CD8-positive, alpha-beta memory T cell (primary cell): ENCODE measurements at regions not wholly inside any gene's neighbourhood (a gene's known extent, or its start where the extent isn't known, plus 50 kb on each side); places are given as distances from the start of the nearest gene placed in this dataset.

Experiments
- CTCF ChIA-PET: fragments of 350-600 bp; sonication (Branson Sonifier 250); formaldehyde crosslinking; loops from one replicate; lab custom pipeline; 2021; ENCODE audit warnings: antibody characterized with exemption; lab: Charles Lee
- POLR2A ChIA-PET: fragments of 350-600 bp; sonication (Branson Sonifier 250); formaldehyde crosslinking; loops from one replicate; lab custom pipeline; 2021; ENCODE audit warnings: antibody characterized with exemption; lab: Charles Lee
- DNase-seq, 5 donors: peaks; one replicate each; pipeline versions ENCODE4 v3.0.0 to v3.0.0-alpha.2; 2020 to 2022; ENCODE audit warnings: mixed read lengths in 1 of 5
- H3K27ac ChIP-seq: one replicate; pipeline ENCODE4 v1.7.0; 2013; ENCODE audit warnings: low read depth, mild to moderate bottlenecking, low read length, moderate library complexity
- H3K27me3 ChIP-seq: 2 replicates; pipeline ENCODE4 v1.7.0; 2013; ENCODE audit warnings: low read length, mild to moderate bottlenecking; ENCODE audit not compliant: insufficient read depth, poor library complexity, severe bottlenecking
- H3K36me3 ChIP-seq: 2 replicates; pipeline ENCODE4 v1.7.0; 2013; ENCODE audit warnings: mild to moderate bottlenecking, low read length, moderate library complexity; ENCODE audit not compliant: insufficient read depth
- H3K4me1 ChIP-seq: 2 replicates; pipeline ENCODE4 v1.7.0; 2013; ENCODE audit warnings: mild to moderate bottlenecking, low read length, moderate library complexity; ENCODE audit not compliant: insufficient read depth
- H3K4me3 ChIP-seq: 2 replicates; pipeline ENCODE4 v1.7.0; 2013; ENCODE audit warnings: mild to moderate bottlenecking, low read length
- H3K9me3 ChIP-seq: 2 replicates; pipeline ENCODE4 v1.7.0; 2013; ENCODE audit warnings: mild to moderate bottlenecking, low read length
- H3K27ac Mint-ChIP-seq, 8 donors: one replicate each; pipeline ENCODE4 v1.8.0; 2020 to 2021; ENCODE audit warnings: mixed read lengths in 8 of 8, mild to moderate bottlenecking in 6 of 8, inconsistent platforms in 3 of 8, moderate library complexity in 3 of 8
- H3K27me3 Mint-ChIP-seq, 2 donors: one replicate each; pipeline ENCODE4 v1.8.0; 2020 to 2021; ENCODE audit warnings: mixed read lengths in 2 of 2, mild to moderate bottlenecking in 1 of 2, moderate library complexity in 1 of 2
- H3K36me3 Mint-ChIP-seq, 3 donors: one replicate each; pipeline ENCODE4 v1.8.0; 2020 to 2021; ENCODE audit warnings: mixed read lengths in 3 of 3, inconsistent platforms in 1 of 3, mild to moderate bottlenecking in 1 of 3
- H3K4me1 Mint-ChIP-seq, 3 donors: one replicate each; pipeline ENCODE4 v1.8.0; 2020 to 2021; ENCODE audit warnings: mixed read lengths in 3 of 3, inconsistent platforms in 1 of 3, mild to moderate bottlenecking in 1 of 3
- H3K4me3 Mint-ChIP-seq, 7 donors: one replicate each; pipeline ENCODE4 v1.8.0; 2020 to 2021; ENCODE audit warnings: mixed read lengths in 7 of 7, mild to moderate bottlenecking in 6 of 7, moderate library complexity in 4 of 7, inconsistent platforms in 2 of 7
- H3K9me3 Mint-ChIP-seq, 5 donors: one replicate each; pipeline ENCODE4 v1.8.0; 2020 to 2022; ENCODE audit warnings: mixed read lengths in 5 of 5, mild to moderate bottlenecking in 3 of 5, moderate library complexity in 2 of 5, inconsistent platforms in 1 of 5

DNA sequence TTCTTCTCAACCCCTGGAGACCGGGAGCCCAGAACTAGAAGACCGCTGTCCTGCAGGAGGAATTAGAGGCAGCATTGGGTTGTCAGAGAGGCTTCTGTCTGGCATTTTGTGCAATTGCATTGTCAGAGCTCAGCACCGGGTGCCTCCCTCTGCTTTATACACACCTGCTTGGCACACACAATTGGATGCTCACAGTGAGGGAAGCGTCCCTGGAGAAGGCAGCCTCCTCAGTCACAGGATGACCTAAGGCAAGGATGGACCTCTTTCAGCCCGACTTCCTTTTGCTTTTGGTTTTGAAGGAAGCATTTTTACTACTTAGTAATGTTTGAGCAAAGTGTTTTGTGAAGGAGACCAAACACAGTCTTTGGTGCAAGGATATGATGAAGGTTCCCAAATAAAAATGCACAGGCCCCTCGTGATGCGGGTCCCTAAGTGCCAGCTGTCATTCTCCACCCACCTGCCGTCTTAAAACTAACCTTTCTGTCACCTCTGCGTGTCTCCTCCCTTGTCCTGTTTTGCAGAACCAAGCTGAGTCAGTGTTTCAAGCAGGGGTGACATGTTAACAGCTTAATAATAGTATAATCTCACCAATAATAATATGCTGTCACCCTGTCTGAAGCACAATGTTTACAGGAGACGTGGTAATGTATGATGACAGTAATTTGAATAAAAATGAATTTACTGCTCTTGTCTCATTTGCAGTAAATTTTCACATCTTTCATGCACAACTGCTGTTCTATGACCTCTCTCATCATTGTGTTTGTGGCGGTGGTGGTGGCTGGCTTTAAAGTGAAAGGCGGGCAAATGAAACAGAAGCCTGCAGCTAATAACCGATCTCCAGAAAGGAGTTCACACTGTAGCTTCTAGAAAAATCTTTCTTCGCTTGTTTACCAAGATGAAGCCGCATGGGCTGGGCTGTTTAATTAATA, 430.2 kb upstream of the MKI67 start:
- Mint-ChIP-seq H3K4me1 (no peaks in the 10 kb centered on the region), H3K27ac (no peak overlapping the region), H3K4me3 (no peak overlapping the region), H3K27me3 (peaks cover 0 to 3% of the 10 kb centered on the region in 2 donors), H3K36me3 (no peaks in the 10 kb centered on the region), H3K9me3 (peaks cover 0 to 10% (median 0%) of the 10 kb centered on the region in 5 donors)
- no peaks in the 10 kb centered on the region for H3K4me1 ChIP-seq
- ChIA-PET POLR2A (no interaction called here), CTCF (no interaction called here)
- H3K36me3 ChIP-seq, result no peaks in the 10 kb centered on the region
- H3K27me3 ChIP-seq, result no peaks in the 10 kb centered on the region
- no peak overlapping the region for H3K4me3 ChIP-seq
- DNase-seq, result no peak
- H3K27ac ChIP-seq, result no peak overlapping the region
- H3K9me3 ChIP-seq, result no peaks in the 10 kb centered on the region

DNA sequence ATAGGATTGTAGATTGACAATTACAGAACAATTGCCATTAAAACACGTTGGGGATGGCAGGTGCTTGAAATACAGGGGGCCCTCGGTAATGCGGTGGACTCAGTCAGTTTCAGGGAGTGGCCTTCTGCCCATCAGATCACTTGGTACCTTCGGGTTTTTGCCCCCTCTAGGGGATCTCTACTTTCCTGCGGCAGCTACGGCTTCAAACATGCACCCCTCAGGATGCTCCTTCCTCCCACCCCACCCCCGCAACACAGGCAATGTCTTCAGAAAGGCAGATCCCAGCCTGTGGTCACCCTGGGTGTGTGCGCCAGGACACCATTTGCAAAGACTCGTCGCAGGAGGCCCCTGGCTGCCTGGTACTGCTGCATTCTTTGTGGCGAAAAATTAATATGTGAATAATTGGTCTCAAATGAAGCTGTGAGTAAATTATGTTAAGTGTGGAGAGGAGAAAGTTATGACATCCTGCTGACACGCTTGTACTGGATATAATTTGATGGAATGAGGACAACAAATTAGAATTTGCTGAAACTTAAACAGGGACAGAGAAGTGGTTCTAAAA, 431.0 kb upstream of the MKI67 start:
- Histone ChIP-seq H3K4me3 (no peak overlapping the region), H3K36me3 (no peaks in the 10 kb centered on the region), H3K9me3 (no peaks in the 10 kb centered on the region), H3K4me1 (no peaks in the 10 kb centered on the region), H3K27ac (no peak overlapping the region), H3K27me3 (no peaks in the 10 kb centered on the region)
- no peak overlapping the region for H3K4me3 Mint-ChIP-seq
- peaks cover 0 to 10% (median 0%) of the 10 kb centered on the region in 5 donors for H3K9me3 Mint-ChIP-seq
- no peak for DNase-seq
- peaks cover 3% of the 10 kb centered on the region in 2 donors for H3K27me3 Mint-ChIP-seq
- H3K4me1 Mint-ChIP-seq, result no peaks in the 10 kb centered on the region
- H3K27ac Mint-ChIP-seq, result no peak overlapping the region
- H3K36me3 Mint-ChIP-seq, result no peaks in the 10 kb centered on the region
- POLR2A ChIA-PET, result no interaction called here
- CTCF ChIA-PET, result no interaction called here

DNA sequence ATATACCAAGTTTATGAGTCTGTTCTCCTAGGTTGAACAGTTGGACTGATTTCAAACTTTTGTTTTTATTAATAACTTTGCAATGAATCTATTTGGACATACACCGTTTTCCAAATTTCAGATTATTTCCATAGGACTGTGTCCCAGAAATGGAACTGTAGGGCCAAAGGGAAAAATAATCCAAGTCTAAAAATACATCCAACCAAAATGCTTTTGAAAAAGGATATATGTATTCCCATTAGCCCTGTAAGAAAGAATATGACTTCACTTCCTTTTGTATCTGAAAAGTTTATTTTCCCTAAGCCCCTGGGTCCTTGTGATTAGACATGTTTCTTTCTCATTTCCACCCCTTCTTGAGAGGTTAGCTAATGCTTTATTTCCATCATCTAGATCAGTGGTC, 434.2 kb upstream of the MKI67 start:
- H3K27ac ChIP-seq, result no peak overlapping the region
- no peaks in the 10 kb centered on the region for H3K36me3 ChIP-seq
- no peak for DNase-seq
- no peaks in the 10 kb centered on the region for H3K9me3 ChIP-seq
- POLR2A ChIA-PET, result no interaction called here
- no peak overlapping the region for H3K4me3 ChIP-seq
- H3K36me3 Mint-ChIP-seq, result no peaks in the 10 kb centered on the region
- H3K27me3 ChIP-seq, result no peaks in the 10 kb centered on the region
- no peaks in the 10 kb centered on the region for H3K4me1 Mint-ChIP-seq
- H3K4me1 ChIP-seq, result no peaks in the 10 kb centered on the region
- H3K27ac Mint-ChIP-seq, result no peak overlapping the region
- H3K4me3 Mint-ChIP-seq, result no peak overlapping the region
- CTCF ChIA-PET, result no interaction called here
- peaks cover 3% of the 10 kb centered on the region in 2 donors for H3K27me3 Mint-ChIP-seq
- peaks cover 0 to 8% (median 0%) of the 10 kb centered on the region in 5 donors for H3K9me3 Mint-ChIP-seq

DNA sequence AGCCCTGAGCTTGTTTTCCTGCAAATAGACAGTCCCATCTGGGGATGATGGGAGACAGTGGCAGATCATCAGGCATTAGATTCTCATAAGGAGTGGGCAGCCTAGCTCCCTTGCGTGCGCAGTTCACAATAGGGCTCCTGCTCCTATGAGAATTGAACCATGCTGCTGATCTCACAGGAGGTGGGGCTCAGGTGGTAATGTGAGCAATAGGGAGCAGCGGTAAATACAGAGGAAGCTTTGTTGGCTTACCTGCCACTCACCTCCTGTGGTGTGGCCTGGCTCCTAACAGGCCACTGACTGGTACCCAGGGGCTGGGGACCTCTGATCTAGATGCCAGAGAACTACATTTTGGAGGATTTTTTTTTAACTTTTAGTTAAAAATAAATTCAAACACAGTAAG, 434.8 kb upstream of the MKI67 start:
- H3K4me1 ChIP-seq, result no peaks in the 10 kb centered on the region
- Mint-ChIP-seq H3K36me3 (no peaks in the 10 kb centered on the region), H3K4me1 (no peaks in the 10 kb centered on the region), H3K4me3 (no peak overlapping the region), H3K9me3 (peaks cover 0 to 8% (median 0%) of the 10 kb centered on the region in 5 donors), H3K27ac (no peak overlapping the region), H3K27me3 (peaks cover 3% of the 10 kb centered on the region in 2 donors)
- H3K9me3 ChIP-seq, result no peaks in the 10 kb centered on the region
- no peaks in the 10 kb centered on the region for H3K27me3 ChIP-seq
- no peak for DNase-seq
- no peak overlapping the region for H3K27ac ChIP-seq
- no peak overlapping the region for H3K4me3 ChIP-seq
- ChIA-PET POLR2A (no interaction called here), CTCF (no interaction called here)
- H3K36me3 ChIP-seq, result no peaks in the 10 kb centered on the region

DNA sequence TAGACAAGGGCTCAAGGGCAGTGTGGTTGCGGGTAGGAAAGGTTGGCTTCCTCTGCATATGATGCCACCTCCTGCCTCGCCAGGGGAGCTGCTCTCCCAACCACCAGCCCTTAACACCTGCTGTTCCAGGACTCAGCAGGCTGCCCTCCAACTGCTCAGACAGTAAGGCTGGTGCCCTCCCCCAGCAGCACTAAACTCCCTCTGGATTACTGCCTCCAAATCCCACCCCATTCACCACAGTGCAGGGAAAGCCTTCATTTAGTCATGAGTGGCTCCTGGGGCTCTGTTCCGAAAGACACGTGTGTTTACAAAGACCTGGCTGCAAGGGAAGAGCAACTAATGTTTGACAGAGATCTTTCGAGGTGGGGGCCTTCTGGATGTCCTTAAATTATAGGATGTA, 437.2 kb upstream of the MKI67 start:
- no peak overlapping the region for H3K27ac Mint-ChIP-seq
- Histone ChIP-seq H3K36me3 (no peaks in the 10 kb centered on the region), H3K4me3 (no peak overlapping the region), H3K27me3 (no peaks in the 10 kb centered on the region), H3K9me3 (no peaks in the 10 kb centered on the region), H3K27ac (no peak overlapping the region), H3K4me1 (no peaks in the 10 kb centered on the region)
- no peaks in the 10 kb centered on the region for H3K4me1 Mint-ChIP-seq
- ChIA-PET CTCF (no interaction called here), POLR2A (no interaction called here)
- peaks cover 2 to 3% of the 10 kb centered on the region in 2 donors for H3K27me3 Mint-ChIP-seq
- no peaks in the 10 kb centered on the region for H3K36me3 Mint-ChIP-seq
- DNase-seq, result no peak
- no peak overlapping the region for H3K4me3 Mint-ChIP-seq
- H3K9me3 Mint-ChIP-seq, result peaks cover 0 to 5% (median 0%) of the 10 kb centered on the region in 5 donors

DNA sequence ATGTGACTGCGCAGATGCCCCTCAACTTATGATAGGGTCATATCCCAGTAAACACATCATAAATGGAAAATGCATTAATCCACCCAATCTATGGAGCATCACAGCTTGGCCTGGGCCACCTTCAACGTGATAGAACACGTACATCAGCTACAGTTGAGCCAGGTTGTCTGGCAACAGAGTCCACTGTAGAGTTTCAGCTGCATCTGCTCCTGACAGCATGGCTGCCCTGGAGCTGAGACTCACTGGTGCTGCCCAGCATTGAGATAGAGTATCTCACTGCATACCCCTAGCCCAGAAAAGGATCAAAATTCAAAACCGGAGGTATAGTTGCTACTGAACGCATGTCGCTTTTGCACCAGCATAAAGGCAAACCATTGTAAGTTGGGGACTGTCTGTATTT, 437.7 kb upstream of the MKI67 start:
- no peak for DNase-seq
- H3K4me1 Mint-ChIP-seq, result no peaks in the 10 kb centered on the region
- Histone ChIP-seq H3K36me3 (no peaks in the 10 kb centered on the region), H3K27ac (no peak overlapping the region), H3K4me1 (no peaks in the 10 kb centered on the region), H3K27me3 (no peaks in the 10 kb centered on the region), H3K4me3 (no peak overlapping the region), H3K9me3 (no peaks in the 10 kb centered on the region)
- H3K27me3 Mint-ChIP-seq, result peaks cover 2 to 3% of the 10 kb centered on the region in 2 donors
- ChIA-PET CTCF (no interaction called here), POLR2A (no interaction called here)
- H3K27ac Mint-ChIP-seq, result no peak overlapping the region
- H3K9me3 Mint-ChIP-seq, result peaks cover 0 to 5% (median 0%) of the 10 kb centered on the region in 5 donors
- no peaks in the 10 kb centered on the region for H3K36me3 Mint-ChIP-seq
- no peak overlapping the region for H3K4me3 Mint-ChIP-seq

DNA sequence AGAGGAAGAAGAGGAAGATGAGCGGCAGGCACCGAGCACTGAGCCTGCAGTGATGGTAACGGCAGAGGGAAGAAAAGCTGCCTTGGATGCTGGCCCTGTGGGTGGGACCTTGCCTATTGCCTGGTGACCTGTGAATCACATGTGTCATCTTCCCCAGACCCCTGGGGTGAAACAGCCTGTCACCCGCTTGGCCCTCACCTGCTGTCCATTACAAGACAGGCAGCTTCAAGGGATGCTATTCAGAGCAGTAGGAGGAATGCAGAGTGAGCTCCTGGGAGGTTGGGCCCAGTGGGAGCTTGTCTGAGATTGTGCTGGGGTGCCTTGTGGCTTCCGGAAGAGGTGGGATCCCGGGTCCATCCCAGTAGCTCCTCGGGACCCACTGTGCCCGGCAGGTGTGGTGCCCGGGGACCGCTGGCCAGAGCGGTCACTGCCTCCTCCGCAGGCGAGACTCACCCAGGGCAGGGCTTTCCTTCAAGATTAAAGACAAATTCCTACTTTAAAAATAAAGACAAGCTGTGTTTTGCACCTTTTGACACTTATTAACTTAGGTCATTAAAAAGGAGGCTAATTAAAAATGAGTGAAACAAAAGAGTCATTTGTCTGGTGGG, 440.2 kb upstream of the MKI67 start:
- Mint-ChIP-seq H3K36me3 (no peaks in the 10 kb centered on the region), H3K4me1 (no peaks in the 10 kb centered on the region), H3K27ac (no peak overlapping the region), H3K4me3 (no peak overlapping the region), H3K9me3 (peaks cover 0 to 2% (median 0%) of the 10 kb centered on the region in 5 donors), H3K27me3 (peaks cover 3 to 4% of the 10 kb centered on the region in 2 donors)
- Histone ChIP-seq H3K9me3 (no peaks in the 10 kb centered on the region), H3K4me1 (no peaks in the 10 kb centered on the region), H3K27me3 (no peaks in the 10 kb centered on the region), H3K36me3 (no peaks in the 10 kb centered on the region), H3K27ac (no peak overlapping the region), H3K4me3 (no peak overlapping the region)
- POLR2A ChIA-PET, result no interaction called here
- CTCF ChIA-PET, result no interaction called here
- DNase-seq, result no peak

DNA sequence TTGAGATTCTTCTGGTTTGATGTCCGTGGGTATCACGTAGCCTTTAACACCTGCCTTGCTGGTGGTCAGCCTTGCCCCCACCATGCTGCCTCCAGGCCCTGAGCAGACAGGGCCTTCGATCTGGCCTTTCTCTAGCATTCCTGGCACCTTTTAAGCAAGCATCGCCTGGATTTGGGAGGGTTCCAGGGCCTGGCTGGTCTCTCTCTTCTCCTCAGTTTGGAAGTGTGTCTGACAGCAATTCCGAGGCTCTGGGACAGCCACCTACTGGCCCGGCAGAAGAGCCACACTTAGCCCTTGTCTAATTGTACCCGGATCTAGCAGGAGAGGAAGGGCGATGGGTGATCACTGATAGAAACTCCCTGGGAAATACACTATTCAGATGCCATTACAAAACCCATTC, 441.3 kb upstream of the MKI67 start:
- Histone ChIP-seq H3K9me3 (no peaks in the 10 kb centered on the region), H3K4me3 (no peak overlapping the region), H3K27me3 (no peaks in the 10 kb centered on the region), H3K36me3 (no peaks in the 10 kb centered on the region), H3K27ac (no peak overlapping the region), H3K4me1 (no peaks in the 10 kb centered on the region)
- no peaks in the 10 kb centered on the region for H3K9me3 Mint-ChIP-seq
- H3K27ac Mint-ChIP-seq, result no peak overlapping the region
- H3K36me3 Mint-ChIP-seq, result no peaks in the 10 kb centered on the region
- CTCF ChIA-PET, result no interaction called here
- POLR2A ChIA-PET, result no interaction called here
- H3K27me3 Mint-ChIP-seq, result peaks cover 0 to 4% of the 10 kb centered on the region in 2 donors
- no peak overlapping the region for H3K4me3 Mint-ChIP-seq
- no peaks in the 10 kb centered on the region for H3K4me1 Mint-ChIP-seq
- no peak for DNase-seq
